Adrenal gland (tissue), 9 donors: ENCODE measurements at regions not wholly inside any gene's neighbourhood (a gene's known extent, or its start where the extent isn't known, plus 50 kb on each side); places are given as distances from the start of the nearest gene placed in this dataset.

Experiments
- DNase-seq, 7 donors: peaks; one replicate each; pipeline ENCODE4 v3.0.0-alpha.2; 2019 to 2020
- H3K27ac ChIP-seq, 5 donors: fragments of 200-600 bp; sonication (generic) in 4 of 5; 1 replicate in 3 of 5; 2 replicates in 2 of 5; pipeline versions ENCODE4 v1.5.1 to v1.8.0; 2016 to 2020; ENCODE audit warnings: mild to moderate bottlenecking in 1 of 5
- H3K27me3 ChIP-seq: fragments of 200-600 bp; 2 replicates; pipeline ENCODE4 v1.8.0; 2021
- H3K36me3 ChIP-seq, 2 donors: fragments of 200-600 bp; replicated peaks in 1 of 2; 1 replicate in 1 of 2; 2 replicates in 1 of 2; pipeline versions ENCODE4 v1.5.1 to v1.8.0; 2018 to 2022
- H3K4me1 ChIP-seq, 2 donors: fragments of 200-600 bp; replicated peaks in 1 of 2; 1 replicate in 1 of 2; 2 replicates in 1 of 2; pipeline versions ENCODE4 v1.5.1 to v1.8.0; 2018 to 2021
- H3K4me3 ChIP-seq, 4 donors: fragments of 200-600 bp; sonication (generic) in 3 of 4; one replicate each; pipeline ENCODE4 v1.5.1; 2016 to 2018
- H3K9me3 ChIP-seq, 3 donors: fragments of 200-600 bp; sonication (generic) in 1 of 3; replicated peaks in 1 of 3; 1 replicate in 2 of 3; 2 replicates in 1 of 3; pipeline versions ENCODE4 v1.5.1 to v1.8.0; 2016 to 2021
- POLR2A ChIP-seq, 2 donors: fragments of 450-650 bp; IDR thresholded peaks; one replicate each; pipeline ENCODE4 v1.6.1; 2017; ENCODE audit warnings: antibody characterized with exemption in 2 of 2, mild to moderate bottlenecking in 2 of 2, moderate library complexity in 1 of 2
- WGBS, 4 donors: extraction: QIAGEN DNeasy Blood & Tissue Kit in 2 of 4; methylation state at CpG; one replicate each; pipeline versions ENCODE4 v1.1.5 to v1.1.7; 2013 to 2017; 5-methylcytosine and 5-hydroxymethylcytosine counted together
- intact Hi-C, 2 donors: fragments of 100-400 bp; cut with DNase I; formaldehyde crosslinking; loops; one replicate each; pipeline versions ENCODE4 v1.14.1 to v1.15.0; 2022 to 2023
- TF ChIP-seq, protein P1 (sequence below), 6 experiments: fragments of 450-650 bp in 4 of 6; fragments of 200-600 bp in 2 of 6; sonication (generic) in 1 of 6; IDR thresholded peaks; 1 replicate in 5 of 6; 2 replicates in 1 of 6; pipeline versions ENCODE4 v1.5.1 to v1.8.0; 2016 to 2021; ENCODE audit warnings: antibody characterized with exemption in 6 of 6, mild to moderate bottlenecking in 2 of 6, moderate library complexity in 1 of 6
- donor health status: healthy with polysubstance abuse.
- donor health status: Bipolar disorder and iron deficiency.
- donor health status: DM: yes; HTN: yes; CAD: no.
- donor health status: DM: no; HTN: no; CAD: no.
- donor health status: DM: no; HTN: no; CAD: no.

DNA sequence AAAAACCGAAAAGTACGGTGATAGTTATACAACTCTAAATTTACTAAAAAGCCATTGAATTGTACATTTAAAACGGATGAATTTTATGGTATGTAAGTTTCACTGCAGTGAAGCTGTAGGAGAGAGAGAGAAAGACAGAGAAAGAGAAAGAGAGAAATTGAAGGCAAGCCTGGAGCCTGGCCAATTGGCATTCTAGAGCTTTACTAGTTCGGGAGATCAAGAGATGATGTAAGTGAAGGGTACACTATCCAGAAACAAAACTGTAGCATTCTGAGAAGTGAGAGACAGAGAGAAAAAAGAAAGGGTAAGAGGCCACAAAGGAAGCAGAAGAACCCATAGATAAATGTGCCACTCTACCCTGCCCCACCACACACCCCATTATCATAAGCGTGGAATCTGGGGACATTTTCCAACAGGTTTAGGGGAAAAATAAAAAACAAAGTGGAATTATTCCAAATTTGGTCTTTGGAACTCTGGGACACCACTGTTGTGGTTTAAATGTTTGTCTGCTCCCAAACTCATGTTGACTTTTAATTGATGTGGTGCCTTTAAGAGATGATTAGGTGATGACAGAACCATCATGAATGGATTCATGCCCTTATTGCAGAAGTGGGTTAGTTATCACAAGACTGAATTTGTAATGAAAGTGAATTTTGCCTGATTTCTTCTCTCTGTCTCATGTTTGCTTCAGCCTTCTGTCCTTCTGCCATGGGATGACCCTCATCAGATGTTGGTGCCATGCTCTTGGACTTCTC lies 123.0 kb upstream of the PLS3 start:
- H3K4me3 ChIP-seq: no peak overlapping the region
- DNase-seq: peak in 1 of 7 donors; percentile 9
- intact Hi-C loops: no loop called here
- H3K36me3 ChIP-seq: no peaks in the 10 kb centered on the region
- no peak overlapping the region for H3K27ac ChIP-seq
- H3K4me1 ChIP-seq: no peaks in the 10 kb centered on the region
- no peaks in the 10 kb centered on the region for H3K9me3 ChIP-seq
- H3K27me3 ChIP-seq: peaks cover 10% of the 10 kb centered on the region
- TF ChIP-seq, protein P1, sequence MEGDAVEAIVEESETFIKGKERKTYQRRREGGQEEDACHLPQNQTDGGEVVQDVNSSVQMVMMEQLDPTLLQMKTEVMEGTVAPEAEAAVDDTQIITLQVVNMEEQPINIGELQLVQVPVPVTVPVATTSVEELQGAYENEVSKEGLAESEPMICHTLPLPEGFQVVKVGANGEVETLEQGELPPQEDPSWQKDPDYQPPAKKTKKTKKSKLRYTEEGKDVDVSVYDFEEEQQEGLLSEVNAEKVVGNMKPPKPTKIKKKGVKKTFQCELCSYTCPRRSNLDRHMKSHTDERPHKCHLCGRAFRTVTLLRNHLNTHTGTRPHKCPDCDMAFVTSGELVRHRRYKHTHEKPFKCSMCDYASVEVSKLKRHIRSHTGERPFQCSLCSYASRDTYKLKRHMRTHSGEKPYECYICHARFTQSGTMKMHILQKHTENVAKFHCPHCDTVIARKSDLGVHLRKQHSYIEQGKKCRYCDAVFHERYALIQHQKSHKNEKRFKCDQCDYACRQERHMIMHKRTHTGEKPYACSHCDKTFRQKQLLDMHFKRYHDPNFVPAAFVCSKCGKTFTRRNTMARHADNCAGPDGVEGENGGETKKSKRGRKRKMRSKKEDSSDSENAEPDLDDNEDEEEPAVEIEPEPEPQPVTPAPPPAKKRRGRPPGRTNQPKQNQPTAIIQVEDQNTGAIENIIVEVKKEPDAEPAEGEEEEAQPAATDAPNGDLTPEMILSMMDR (IDR thresholded peaks at IDR 0.05): no peak
- no peak for TF ChIP-seq POLR2A (IDR thresholded peaks at IDR 0.05)
- WGBS, 4 donors: 83 to 88% (median 84%) methylated on average over 5 of the region's 5 CpGs

DNA sequence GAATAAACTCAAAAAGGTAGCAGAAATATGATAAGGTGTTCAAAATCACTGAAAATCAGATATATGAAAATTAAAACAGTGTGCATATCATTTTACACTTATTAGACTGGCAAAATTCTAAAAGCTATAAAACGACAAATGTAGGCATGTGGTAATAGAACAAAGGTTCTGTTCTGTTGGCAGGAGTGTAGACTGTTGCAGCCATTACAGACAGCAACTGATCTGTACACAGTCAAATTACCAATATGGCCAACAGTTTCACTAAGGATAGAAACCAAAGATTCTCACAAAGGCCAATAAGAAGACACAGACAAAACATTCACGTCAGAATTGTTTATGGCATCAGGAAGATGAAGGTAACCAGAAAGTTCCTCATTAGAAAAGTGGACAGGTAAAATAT lies 112.8 kb upstream of the PLS3 start:
- Histone ChIP-seq H3K9me3 (no peaks in the 10 kb centered on the region), H3K27ac (no peak overlapping the region), H3K36me3 (no peaks in the 10 kb centered on the region), H3K4me1 (no peaks in the 10 kb centered on the region), H3K4me3 (no peak overlapping the region), H3K27me3 (no peaks in the 10 kb centered on the region)
- 55 to 91% (median 78%) methylated on average over 2 of the region's 2 CpGs for WGBS, 4 donors
- TF ChIP-seq, protein P1 (IDR thresholded peaks at IDR 0.05): no peak
- TF ChIP-seq POLR2A (IDR thresholded peaks at IDR 0.05): no peak
- intact Hi-C loops: no loop called here
- no peak for DNase-seq

DNA sequence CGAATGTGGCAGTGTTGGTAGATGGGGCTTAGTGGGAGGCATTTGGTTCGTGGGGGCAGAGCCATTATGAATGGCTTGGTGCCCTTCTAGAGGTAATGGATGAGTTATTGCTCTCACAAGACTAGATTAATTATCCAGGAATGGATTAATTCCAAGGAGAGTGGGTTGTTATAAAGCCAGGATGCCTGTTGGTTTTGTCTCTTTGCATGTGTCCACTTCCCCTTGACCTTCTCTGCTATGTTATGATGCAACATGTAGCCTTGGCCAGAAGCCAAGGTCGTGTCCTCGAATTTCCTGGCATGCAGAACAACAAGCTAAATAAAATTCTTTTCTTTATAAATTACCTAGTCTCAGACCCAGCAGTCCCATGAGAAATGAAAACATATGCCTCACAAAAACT lies 111.2 kb upstream of the PLS3 start:
- no peaks in the 10 kb centered on the region for H3K4me1 ChIP-seq
- 17 to 22% (median 19%) methylated on average over 2 to 4 of the region's 4 CpGs for WGBS, 4 donors
- peaks cover 6% of the 10 kb centered on the region for H3K27me3 ChIP-seq
- intact Hi-C loops: no loop called here
- no peak overlapping the region for H3K27ac ChIP-seq
- H3K9me3 ChIP-seq: no peaks in the 10 kb centered on the region
- H3K36me3 ChIP-seq: no peaks in the 10 kb centered on the region
- peak; percentile 44 to 82 (median 70) for DNase-seq
- no peak overlapping the region for H3K4me3 ChIP-seq
- TF ChIP-seq, protein P1 (IDR thresholded peaks at IDR 0.05): no peak
- no peak for TF ChIP-seq POLR2A (IDR thresholded peaks at IDR 0.05)

DNA sequence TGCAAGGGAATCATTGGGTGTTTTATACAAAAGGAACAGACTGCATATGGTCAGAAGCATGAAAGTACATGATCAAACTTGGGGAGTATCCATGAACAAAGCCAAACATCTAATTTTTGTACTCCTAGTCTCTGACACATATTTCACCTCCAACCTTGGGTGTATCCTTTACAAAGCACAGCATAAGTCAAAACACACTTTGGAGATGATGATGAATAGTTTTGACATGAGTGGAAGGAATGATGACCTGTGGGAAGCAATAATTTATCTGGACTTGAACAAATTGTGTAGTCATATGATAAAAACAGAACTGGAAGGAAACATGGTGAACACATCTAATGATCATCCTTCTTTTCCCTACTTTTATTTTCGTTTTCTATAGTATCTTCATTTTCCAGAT lies 108.7 kb upstream of the PLS3 start:
- Histone ChIP-seq H3K27ac (no peak overlapping the region), H3K4me1 (no peaks in the 10 kb centered on the region), H3K4me3 (no peak overlapping the region), H3K36me3 (no peaks in the 10 kb centered on the region), H3K27me3 (peaks cover 12% of the 10 kb centered on the region), H3K9me3 (no peaks in the 10 kb centered on the region)
- no peak for DNase-seq
- intact Hi-C loops: no loop called here
- 35 to 47% (median 41%) methylated on average over 1 of the region's 1 CpG for WGBS, 4 donors
- TF ChIP-seq, protein P1 (IDR thresholded peaks at IDR 0.05): no peak
- TF ChIP-seq POLR2A (IDR thresholded peaks at IDR 0.05): no peak
